ENCODE measurements at regions not wholly inside any gene's neighbourhood (a gene's known extent, or its start where the extent isn't known, plus 50 kb on each side); places are given as distances from the start of the nearest gene placed in this dataset.

DNA sequence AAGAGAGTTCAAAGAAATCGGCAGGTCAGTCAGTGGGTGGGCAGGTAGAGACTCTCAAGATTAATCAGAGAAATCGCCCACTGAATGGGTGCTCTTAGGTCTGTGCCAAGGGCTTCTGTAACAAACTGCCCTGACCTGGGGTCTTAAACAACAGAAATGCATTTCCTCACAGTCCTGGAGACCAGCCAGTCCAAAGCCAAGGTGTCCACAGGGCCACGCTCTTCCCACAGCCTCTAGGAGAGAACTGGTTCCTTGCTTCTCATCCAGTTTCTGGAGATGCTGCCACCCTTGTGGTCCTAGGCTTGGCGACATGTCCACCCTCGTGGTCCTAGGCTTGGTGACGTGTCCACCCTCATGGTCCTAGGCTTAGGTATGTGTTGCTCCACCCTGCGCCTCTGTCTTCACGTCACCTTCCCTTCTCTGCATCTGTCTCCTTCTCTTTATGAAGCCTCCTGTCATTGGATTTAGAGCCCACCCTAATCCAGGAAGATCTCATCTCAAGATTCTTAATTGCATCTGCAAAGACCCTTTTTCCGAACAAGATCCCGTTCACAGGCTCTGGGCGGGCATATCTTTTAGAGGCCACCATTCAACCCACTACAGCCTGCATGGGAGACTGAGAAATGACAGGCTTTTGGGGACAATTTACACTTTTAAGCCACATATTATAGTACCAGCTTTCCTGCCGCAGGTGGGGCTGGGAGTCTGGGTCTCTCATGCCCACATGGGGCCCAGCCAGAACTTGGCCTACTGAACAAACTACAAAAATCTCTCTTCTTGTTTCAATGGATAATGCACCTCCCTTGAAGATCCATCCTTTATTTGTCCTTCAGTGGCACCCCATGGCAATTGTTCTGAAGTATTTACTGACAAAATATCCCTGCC is 161.3 kb downstream of the ASB1 start:
- Mint-ChIP-seq H3K4me3 (no peak overlapping the region), H3K27me3 (peaks cover 1% of the 10 kb centered on the region), H3K36me3 (ENCODE audit: low read depth) (no peaks in the 10 kb centered on the region), H3K27ac (no peak overlapping the region), H3K9me3 (no peaks in the 10 kb centered on the region), H3K4me1 (ENCODE audit: low read depth) (no peaks in the 10 kb centered on the region)
- intact Hi-C loops (cut with micrococcal nuclease), result no loop called here

DNA sequence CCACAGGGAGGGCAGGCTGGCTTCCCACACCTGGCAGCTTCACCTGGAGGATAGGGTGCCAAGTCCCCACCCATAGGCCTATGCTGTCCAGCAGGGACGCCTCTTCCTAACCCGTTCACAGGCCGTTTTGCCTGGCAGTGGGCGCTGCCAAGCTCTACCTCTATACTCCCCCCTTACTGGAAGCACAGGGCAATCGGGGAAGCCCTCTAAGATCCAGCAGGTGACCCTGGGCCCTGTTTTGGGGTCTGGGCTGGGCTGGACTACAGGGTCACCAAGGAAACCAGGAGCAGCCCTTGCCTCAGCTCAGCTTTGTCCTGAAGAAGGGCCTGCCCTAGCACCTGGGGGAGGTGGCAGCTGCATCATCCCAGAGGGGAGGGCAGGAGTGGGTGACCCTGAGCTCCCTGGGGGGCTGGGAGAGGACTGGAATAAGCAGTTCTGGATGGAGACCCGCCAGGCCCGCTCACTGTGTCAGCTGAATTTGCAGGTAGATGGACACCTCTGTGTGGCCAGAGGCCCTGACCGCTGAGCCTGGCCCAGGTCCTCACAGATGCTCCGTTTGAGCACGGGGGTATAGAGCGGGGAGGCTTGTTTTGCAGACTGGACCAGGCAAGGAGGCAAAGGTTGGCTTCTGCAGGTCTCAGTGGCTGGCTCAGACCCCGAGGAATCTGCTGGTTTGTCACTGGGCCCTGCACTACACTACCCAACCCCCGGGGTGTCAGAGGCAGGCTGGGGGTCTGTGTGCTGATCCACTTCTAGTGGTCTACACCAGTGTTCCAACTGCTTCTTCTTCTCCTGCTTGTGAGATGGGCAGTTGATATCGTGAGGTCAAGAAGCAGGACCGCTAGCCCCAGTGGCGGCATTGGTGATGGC is 163.1 kb downstream of the ASB1 start:
- H3K27ac Mint-ChIP-seq, result no peak overlapping the region

DNA sequence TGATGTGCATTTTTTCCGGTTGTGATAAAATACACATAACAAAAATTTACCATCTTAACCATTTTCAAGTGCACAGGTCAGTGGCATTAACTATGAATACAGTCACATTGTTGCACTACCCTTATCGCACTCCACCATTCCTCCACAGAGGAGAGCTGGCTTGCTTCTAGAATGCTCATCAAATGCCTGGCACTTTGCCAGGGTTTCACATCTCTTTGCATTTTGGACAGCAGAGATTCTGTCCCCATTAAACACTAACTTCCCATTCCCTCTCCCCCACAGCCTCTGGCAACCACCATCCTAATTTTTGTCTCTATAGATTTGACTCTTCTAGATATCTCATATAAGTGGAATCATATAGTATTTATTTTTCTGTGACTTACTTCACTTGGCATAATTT is 165.0 kb downstream of the ASB1 start:
- Mint-ChIP-seq H3K36me3 (ENCODE audit: low read depth) (no peaks in the 10 kb centered on the region), H3K27me3 (no peaks in the 10 kb centered on the region), H3K9me3 (no peaks in the 10 kb centered on the region), H3K4me3 (no peak overlapping the region), H3K4me1 (ENCODE audit: low read depth) (no peaks in the 10 kb centered on the region), H3K27ac (no peak overlapping the region)
- intact Hi-C loops (cut with micrococcal nuclease), result no loop called here

More for the DNA sequence above, 163.1 kb downstream of the ASB1 start:
- Mint-ChIP-seq H3K4me1 (ENCODE audit: low read depth) (no peaks in the 10 kb centered on the region), H3K9me3 (no peaks in the 10 kb centered on the region), H3K4me3 (no peak overlapping the region), H3K27me3 (peaks cover 1% of the 10 kb centered on the region), H3K36me3 (ENCODE audit: low read depth) (no peaks in the 10 kb centered on the region)
- intact Hi-C loops (cut with micrococcal nuclease), result no loop called here

DNA sequence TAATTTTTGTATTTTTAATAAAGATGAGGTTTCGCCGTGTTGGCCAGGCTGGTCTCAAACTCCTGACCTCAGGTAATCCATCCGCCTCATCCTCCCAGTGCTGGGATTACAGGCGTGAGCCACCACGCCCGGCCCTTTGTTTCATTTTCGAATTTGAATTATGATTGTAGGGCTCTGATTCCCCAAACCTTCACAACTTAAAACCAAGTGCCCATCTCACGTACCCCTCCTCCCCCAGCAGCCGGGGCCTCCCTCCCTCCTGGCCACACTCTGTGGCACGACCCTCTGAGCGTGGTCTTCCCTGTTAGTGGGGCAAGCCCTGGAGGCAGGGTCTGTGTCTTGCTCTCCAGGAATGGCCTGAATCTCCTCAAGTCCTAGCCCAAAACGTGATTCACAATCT is 166.5 kb downstream of the ASB1 start:
- Mint-ChIP-seq H3K36me3 (ENCODE audit: low read depth) (no peaks in the 10 kb centered on the region), H3K4me3 (no peak overlapping the region), H3K9me3 (no peaks in the 10 kb centered on the region), H3K4me1 (ENCODE audit: low read depth) (no peaks in the 10 kb centered on the region), H3K27me3 (peaks cover 3% of the 10 kb centered on the region), H3K27ac (no peak overlapping the region)
- intact Hi-C loops (cut with micrococcal nuclease), result no loop called here

DNA sequence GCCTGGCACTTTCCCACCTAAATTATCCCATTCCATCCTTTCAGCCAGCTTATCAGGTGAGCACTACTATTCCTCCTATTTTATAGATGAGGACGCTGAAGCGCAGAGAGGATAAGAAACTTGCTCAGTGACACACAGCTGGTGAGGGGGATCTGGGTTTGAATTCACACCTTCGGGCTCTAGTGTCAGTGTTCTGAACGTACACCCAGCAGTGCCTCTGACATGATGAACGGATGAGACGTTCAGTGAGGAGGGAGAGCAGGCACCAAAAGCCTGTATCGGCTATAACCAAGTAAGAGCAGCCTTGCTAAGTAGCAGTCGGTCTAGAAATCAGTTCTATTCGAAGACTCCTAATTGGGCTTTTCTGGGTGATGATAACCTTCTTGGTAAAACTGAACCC is 167.0 kb downstream of the ASB1 start:
- intact Hi-C loops (cut with micrococcal nuclease), result no loop called here
- no peak overlapping the region for H3K4me3 Mint-ChIP-seq
- H3K27ac Mint-ChIP-seq, result no peak overlapping the region
- peaks cover 3% of the 10 kb centered on the region for H3K27me3 Mint-ChIP-seq
- no peaks in the 10 kb centered on the region for H3K4me1 Mint-ChIP-seq (ENCODE audit: low read depth)
- no peaks in the 10 kb centered on the region for H3K9me3 Mint-ChIP-seq
- H3K36me3 Mint-ChIP-seq (ENCODE audit: low read depth), result no peaks in the 10 kb centered on the region

DNA sequence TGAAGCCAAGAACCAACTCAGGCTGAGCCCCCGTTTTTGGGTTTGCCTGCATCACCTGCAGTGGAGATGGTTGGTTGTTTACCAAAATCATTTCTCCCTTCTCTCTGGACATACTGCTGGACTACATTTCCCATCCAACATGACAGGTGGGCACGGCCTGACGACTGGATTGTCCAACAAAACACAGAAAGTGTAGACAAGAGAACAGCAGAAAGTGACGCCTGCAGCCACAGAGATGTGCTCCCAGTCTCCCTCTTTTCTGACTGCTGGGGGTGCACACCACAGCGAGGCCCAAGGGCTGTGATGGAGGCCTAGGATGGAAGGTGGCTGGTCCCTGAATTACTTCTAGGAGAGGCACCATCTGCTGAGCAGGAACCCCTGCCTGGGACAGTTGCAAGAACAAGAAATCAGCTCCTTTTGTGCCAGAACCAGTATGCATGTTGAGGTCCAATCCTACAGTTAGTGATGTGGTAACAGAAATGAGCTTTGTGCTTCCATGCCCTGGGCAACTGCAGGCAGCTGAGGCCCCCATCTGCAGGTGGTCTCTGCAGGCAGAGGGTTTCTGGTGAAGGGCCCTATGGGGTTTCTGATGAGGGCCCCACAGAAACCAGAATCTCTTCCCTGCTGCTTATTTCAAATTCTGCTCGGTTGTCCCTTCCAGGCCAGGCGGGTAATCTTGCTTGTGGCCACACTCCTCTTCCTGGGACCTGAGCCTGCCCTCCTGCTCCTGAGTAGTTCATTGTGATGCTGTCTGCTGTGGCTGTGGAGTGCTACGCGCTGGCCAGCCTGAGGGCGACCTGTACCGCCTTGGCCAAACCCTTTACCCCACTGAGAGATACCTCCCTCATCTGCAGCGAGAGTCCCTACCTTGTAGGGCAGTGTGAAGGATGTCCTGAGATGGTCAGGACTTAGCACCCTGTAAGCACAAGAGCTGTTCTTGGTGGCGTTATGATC is 168.3 kb downstream of the ASB1 start:
- Mint-ChIP-seq H3K9me3 (no peaks in the 10 kb centered on the region), H3K36me3 (ENCODE audit: low read depth) (no peaks in the 10 kb centered on the region), H3K4me3 (no peak overlapping the region), H3K4me1 (ENCODE audit: low read depth) (no peaks in the 10 kb centered on the region), H3K27me3 (peaks cover 3% of the 10 kb centered on the region), H3K27ac (no peak overlapping the region)
- intact Hi-C loops (cut with micrococcal nuclease), result no loop called here

DNA sequence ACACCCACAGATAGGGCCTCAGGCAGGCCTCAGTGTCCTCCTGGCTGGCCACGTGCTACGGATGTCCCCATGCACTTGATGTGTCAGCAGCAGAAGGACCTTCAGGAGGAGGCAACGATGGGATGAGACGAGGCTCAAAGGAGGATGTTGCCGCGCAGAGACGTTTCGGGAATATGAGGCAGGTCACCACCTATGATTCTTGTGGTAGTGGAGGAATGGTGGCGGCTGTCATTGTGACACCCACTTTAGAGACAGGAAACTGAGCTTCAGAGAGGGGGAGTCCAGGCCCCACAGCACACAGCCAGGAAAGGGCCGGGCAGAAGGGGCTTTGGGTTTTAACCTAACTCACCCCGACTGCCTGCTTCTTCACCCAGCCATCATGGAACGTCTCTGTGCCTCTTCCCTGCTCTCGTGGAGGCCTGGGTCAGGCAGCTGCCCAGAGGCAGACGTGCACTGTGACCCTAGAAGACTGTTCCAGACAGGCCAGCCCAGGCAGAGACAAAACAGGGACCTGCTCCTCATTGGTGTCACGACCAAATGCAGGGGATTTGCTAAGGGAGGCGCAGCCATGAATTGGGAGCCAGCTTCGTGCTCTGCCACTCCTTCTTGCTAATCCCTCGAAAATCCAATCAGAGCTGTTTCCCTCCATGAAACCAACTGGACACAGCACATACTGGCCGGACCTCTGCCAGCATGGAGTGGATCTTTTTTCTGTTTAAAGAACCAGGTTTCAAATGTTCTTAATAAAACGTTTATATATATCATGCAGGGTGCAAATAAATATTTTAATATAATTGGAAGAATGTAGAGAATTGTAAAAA is 169.2 kb downstream of the ASB1 start:
- Mint-ChIP-seq H3K4me3 (no peak overlapping the region), H3K27me3 (peaks cover 3% of the 10 kb centered on the region), H3K4me1 (ENCODE audit: low read depth) (no peaks in the 10 kb centered on the region), H3K27ac (no peak overlapping the region), H3K9me3 (no peaks in the 10 kb centered on the region), H3K36me3 (ENCODE audit: low read depth) (no peaks in the 10 kb centered on the region)
- intact Hi-C loops (cut with micrococcal nuclease), result no loop called here

DNA sequence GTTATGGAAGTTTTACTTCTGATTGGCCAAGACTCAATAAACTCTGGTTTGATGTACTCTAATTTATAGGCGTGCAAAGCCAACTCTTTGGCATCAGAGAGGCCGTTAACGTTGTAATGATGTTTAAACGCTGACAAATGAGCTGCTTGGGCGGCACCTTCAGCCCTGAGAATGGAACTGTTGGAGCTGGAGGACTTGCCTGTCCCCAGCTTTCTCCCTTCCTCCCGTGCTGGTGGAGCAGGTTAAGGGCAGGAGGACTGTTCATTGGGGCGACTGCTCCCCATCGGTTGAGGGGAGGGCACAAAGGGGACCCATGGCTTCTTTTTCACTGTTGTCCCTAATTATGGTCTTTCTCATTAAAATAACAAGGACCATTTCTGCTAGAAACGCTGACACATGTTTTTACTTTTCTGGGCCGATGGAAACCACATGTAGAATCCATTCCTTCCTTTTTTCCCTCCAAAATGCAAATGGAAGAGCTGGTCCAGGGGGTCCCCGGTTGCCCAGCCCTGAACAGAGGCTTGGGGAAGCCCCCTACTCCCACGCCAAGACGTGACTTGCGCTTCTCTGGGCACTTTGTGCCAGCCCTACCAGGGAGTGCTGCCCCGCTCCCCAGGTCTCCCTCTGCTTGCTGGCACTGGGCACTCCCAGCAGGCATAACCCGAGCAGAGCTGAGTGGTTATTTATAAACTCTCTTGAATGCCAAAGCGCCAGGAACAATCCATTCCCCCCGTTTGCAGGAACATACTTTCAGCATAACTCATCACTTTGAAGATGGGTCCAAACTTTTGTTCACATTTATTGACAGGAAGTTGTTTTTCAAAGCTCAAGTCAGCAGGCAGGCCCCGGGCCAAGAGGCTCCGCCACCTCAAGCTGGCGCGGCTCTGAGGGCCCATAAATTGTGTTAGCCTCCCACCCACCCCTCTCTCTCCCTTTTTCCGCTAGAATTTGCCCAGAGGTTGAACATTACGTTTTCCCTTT is 170.1 kb downstream of the ASB1 start:
- Mint-ChIP-seq H3K27ac (no peak overlapping the region), H3K4me3 (no peak overlapping the region), H3K27me3 (peaks cover 3% of the 10 kb centered on the region), H3K9me3 (no peaks in the 10 kb centered on the region), H3K36me3 (ENCODE audit: low read depth) (no peaks in the 10 kb centered on the region), H3K4me1 (ENCODE audit: low read depth) (no peaks in the 10 kb centered on the region)
- intact Hi-C loops (cut with micrococcal nuclease), result no loop called here

DNA sequence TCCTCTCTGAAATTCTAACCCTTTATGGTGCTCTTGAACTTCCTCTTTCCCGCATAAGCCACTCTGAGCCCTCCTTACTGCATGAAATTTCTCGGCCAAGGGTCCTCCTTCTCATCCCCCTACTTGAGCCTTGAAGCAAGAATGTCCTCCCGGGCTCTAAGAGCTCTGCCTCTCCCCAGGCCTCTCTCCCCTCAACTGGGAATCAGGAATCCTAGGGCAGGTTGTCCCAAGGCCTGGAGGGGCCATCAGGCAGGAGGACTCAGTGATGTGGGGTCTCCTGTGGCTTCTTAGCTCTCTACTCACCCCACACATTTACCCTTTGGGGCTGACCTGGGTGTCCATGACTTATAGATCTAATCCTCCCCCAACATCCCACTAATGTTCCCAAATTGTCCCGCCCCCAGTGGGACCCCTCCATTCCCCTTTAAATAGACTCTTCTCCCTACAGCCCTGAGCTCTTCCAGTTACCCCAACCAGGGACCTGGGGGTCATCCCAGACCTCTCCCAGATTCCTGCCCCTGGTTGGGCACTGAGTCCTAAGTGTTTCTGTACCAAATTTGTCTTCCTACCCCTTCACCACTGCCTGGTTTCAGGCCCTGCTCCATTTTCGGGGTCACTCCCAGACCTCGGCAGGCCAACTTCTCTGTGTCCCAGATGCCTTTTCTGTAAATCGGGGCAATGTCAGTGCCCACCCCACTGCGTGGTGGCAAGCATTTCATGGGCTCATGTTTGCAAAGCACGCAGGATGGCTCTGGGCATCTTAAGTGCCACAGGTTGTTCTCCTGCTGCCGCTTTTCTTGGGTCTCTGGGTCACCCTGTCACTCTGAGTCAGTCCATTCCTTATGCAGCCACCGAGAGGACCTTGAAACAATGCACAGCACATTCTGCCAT is 171.2 kb downstream of the ASB1 start:
- no peaks in the 10 kb centered on the region for H3K36me3 Mint-ChIP-seq (ENCODE audit: low read depth)
- H3K27me3 Mint-ChIP-seq, result peaks cover 3% of the 10 kb centered on the region
- no peaks in the 10 kb centered on the region for H3K4me1 Mint-ChIP-seq (ENCODE audit: low read depth)
- intact Hi-C loops (cut with micrococcal nuclease), result no loop called here
- H3K9me3 Mint-ChIP-seq, result no peaks in the 10 kb centered on the region
- no peak overlapping the region for H3K4me3 Mint-ChIP-seq
- no peak overlapping the region for H3K27ac Mint-ChIP-seq

DNA sequence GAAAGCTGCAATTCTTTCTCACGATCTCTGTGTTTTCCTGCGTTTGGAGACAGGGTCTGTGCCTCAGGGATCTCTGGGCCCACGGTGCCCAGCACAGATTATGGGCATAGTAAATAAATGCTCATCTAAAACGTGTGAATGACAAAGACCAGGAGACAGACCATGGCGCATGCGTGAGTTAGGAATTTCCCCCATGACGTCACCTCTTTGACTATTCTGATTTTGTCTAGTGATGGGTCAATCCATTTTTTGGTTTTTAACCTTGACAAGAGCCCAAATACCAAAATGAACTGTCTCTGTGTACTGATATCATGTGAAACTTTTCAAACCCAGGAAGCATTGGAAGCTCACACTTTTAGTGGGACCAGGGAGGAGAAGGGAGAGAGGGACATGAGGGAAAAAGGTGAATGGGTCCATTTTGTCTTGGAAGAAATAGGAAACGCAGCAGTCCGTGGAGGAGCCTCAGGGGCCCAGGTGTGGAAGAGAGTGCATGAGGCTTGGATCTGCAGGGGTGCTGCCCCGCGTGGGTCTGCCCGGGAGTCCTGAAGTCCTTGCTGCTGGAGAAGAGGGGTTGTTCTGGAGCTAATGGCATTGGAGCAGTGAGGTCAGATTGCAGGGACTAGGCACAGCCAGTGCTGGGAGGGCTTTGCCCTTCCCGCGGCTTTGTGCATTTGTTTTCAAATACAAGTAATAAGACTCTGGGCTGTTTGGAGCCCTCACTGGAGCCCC is 172.2 kb downstream of the ASB1 start:
- Mint-ChIP-seq H3K4me1 (ENCODE audit: low read depth) (no peaks in the 10 kb centered on the region), H3K36me3 (ENCODE audit: low read depth) (no peaks in the 10 kb centered on the region), H3K27me3 (peaks cover 7% of the 10 kb centered on the region), H3K4me3 (no peak overlapping the region), H3K27ac (no peak overlapping the region), H3K9me3 (peaks cover 10% of the 10 kb centered on the region)
- intact Hi-C loops (cut with micrococcal nuclease), result no loop called here
